Erythroblast (primary cell): ENCODE measurements at regions not wholly inside any gene's neighbourhood (a gene's known extent, or its start where the extent isn't known, plus 50 kb on each side); places are given as distances from the start of the nearest gene placed in this dataset.

ENCODE experiments used
- GATA1 ChIP-seq: IDR thresholded peaks from 2 replicates; pipeline ENCODE4 v1.6.1; 2011; ENCODE audit warnings: low read depth, mild to moderate bottlenecking, control low read depth, low read length, moderate library complexity
- POLR2A ChIP-seq: IDR thresholded peaks from 2 replicates; pipeline ENCODE4 v1.6.1; 2011; ENCODE audit warnings: mild to moderate bottlenecking, low read length

GRCh38 chr12:86681060-86681459 is 424.9 kb upstream of the MGAT4C start:
- no peak for TF ChIP-seq POLR2A
- TF ChIP-seq GATA1: no peak
